ENCODE measurements at regions not wholly inside any gene's neighbourhood (a gene's known extent, or its start where the extent isn't known, plus 50 kb on each side); places are given as distances from the start of the nearest gene placed in this dataset.
"Not testable (repeated sequence)": the region's sequence is repeated elsewhere in the genome, so short reads cannot be mapped to it uniquely, and the experiment has no call there.

GRCh38 chr10:46810222-46810621 lies 101.0 kb upstream of the PTPN20 start:
- DNase-seq, result not testable (repeated sequence)

- not testable (repeated sequence) for DNase-seq
Measured at GRCh38 chr10:46816126-46816525, 95.1 kb upstream of the PTPN20 start.

- DNase-seq, result not testable (repeated sequence)
Measured at GRCh38 chr10:46840393-46841050, 70.7 kb upstream of the PTPN20 start.

- not testable (repeated sequence) for DNase-seq
Measured at GRCh38 chr10:46841051-46841593, 70.1 kb upstream of the PTPN20 start.

- DNase-seq, result not testable (repeated sequence)
Measured at GRCh38 chr10:46845194-46845593, 66.0 kb upstream of the PTPN20 start.

- DNase-seq, result not testable (repeated sequence)
Measured at GRCh38 chr10:46845640-46846039, 65.6 kb upstream of the PTPN20 start.

- DNase-seq, result not testable (repeated sequence)
Measured at GRCh38 chr10:46860753-46861152, 50.5 kb upstream of the PTPN20 start.
